Muscle of leg (tissue), 3 donors: ENCODE measurements at regions not wholly inside any gene's neighbourhood (a gene's known extent, or its start where the extent isn't known, plus 50 kb on each side); places are given as distances from the start of the nearest gene placed in this dataset.

Experiments
- DNase-seq: peaks from one replicate; pipeline ENCODE4 v3.0.0; 2013
- H3K27ac ChIP-seq: one replicate; pipeline ENCODE4 v1.5.1; 2013; ENCODE audit warnings: mild to moderate bottlenecking, low read length, control low read depth
- H3K27me3 ChIP-seq: one replicate; pipeline ENCODE4 v1.6.1; 2013; ENCODE audit warnings: low read length; ENCODE audit not compliant: control insufficient read depth, insufficient read depth
- H3K36me3 ChIP-seq: one replicate; pipeline ENCODE4 v1.6.1; 2013; ENCODE audit warnings: low read length; ENCODE audit not compliant: control insufficient read depth, insufficient read depth
- H3K4me1 ChIP-seq: one replicate; pipeline ENCODE4 v1.6.1; 2013; ENCODE audit warnings: low read length; ENCODE audit not compliant: control insufficient read depth, insufficient read depth
- H3K4me3 ChIP-seq: one replicate; pipeline ENCODE4 v1.5.1; 2013; ENCODE audit warnings: low read length, control low read depth
- H3K9me3 ChIP-seq: replicated peaks from 2 replicates; pipeline ENCODE4 v1.6.1; 2013; ENCODE audit warnings: low read depth, low read length; ENCODE audit not compliant: control insufficient read depth
- WGBS: methylation state at CpG from one replicate; pipeline ENCODE4 v1.1.5; 2013; ENCODE audit warnings: missing lambda C conversion rate; ENCODE audit not compliant: insufficient coverage; 5-methylcytosine and 5-hydroxymethylcytosine counted together

- Histone ChIP-seq H3K9me3 (no peaks in the 10 kb centered on the region), H3K36me3 (no peaks in the 10 kb centered on the region), H3K27ac (no peak overlapping the region), H3K4me3 (no peak overlapping the region), H3K27me3 (no peaks in the 10 kb centered on the region), H3K4me1 (peaks cover 2% of the 10 kb centered on the region)
- WGBS, result no CpG with 5 or more reads among the region's 2 CpGs
- DNase-seq, result peak; percentile 83
Observed at GRCh38 chr12:90245391-90245790, 536.8 kb upstream of the ATP2B1 start.

DNA sequence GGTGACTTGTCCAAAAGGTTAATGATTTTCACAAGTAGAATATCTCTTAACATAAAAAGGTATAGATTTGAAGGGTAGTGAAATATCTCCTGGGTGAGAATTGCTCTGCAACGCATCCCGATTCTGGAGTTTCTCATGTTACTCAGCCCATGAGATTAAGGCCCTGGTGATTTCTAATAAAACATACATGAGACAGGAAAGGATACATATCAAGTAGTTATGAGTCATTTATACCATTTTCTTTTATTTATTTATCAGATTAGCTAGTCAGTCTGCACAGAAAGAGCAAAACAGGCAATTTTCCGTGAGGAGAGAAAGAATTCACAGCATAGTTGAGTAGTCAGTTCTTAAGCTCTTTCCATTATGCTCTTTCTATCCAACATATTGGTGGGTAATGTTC is 535.6 kb upstream of the ATP2B1 start:
- H3K9me3 ChIP-seq, result no peaks in the 10 kb centered on the region
- no peak for DNase-seq
- no peaks in the 10 kb centered on the region for H3K27me3 ChIP-seq
- peaks cover 2% of the 10 kb centered on the region for H3K4me1 ChIP-seq
- no peak overlapping the region for H3K27ac ChIP-seq
- no peaks in the 10 kb centered on the region for H3K36me3 ChIP-seq
- WGBS, result no CpG with 5 or more reads among the region's 3 CpGs
- H3K4me3 ChIP-seq, result no peak overlapping the region

GRCh38 chr12:90243211-90243610 is 534.6 kb upstream of the ATP2B1 start:
- peaks cover 2% of the 10 kb centered on the region for H3K4me1 ChIP-seq
- WGBS, result no CpG with 5 or more reads among the region's 4 CpGs
- H3K36me3 ChIP-seq, result no peaks in the 10 kb centered on the region
- DNase-seq, result peak; percentile 29
- H3K27ac ChIP-seq, result no peak overlapping the region
- no peak overlapping the region for H3K4me3 ChIP-seq
- no peaks in the 10 kb centered on the region for H3K9me3 ChIP-seq
- H3K27me3 ChIP-seq, result no peaks in the 10 kb centered on the region

DNA sequence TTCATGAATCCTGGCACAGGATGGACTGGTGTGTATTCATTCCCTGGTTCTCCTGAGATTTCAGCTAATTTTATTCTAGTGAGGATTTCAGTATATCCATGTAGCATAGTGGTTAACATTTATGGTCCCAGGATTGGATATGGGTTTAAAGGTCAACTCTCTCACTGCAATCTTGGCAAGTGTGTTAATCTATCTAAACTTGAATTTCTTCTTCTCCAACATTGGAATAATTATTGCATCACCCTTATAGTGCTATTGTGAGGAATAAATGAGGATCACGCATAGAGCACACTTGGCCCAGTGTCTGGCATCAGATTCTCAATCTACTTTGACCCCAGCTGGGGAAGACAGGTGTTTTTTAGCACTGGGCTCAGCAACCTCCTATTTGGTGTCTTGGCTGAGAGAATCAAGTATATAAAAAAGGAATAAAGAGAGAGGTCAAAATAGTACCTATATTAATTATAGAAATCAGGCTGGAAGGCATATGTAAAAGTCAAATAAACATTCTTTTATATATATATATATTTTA is 531.2 kb upstream of the ATP2B1 start:
- WGBS, result no CpG with 5 or more reads among the region's 1 CpG
- no peak for DNase-seq
- H3K27ac ChIP-seq, result no peak overlapping the region
- no peaks in the 10 kb centered on the region for H3K36me3 ChIP-seq
- H3K9me3 ChIP-seq, result no peaks in the 10 kb centered on the region
- H3K27me3 ChIP-seq, result no peaks in the 10 kb centered on the region
- H3K4me3 ChIP-seq, result no peak overlapping the region
- no peaks in the 10 kb centered on the region for H3K4me1 ChIP-seq

GRCh38 chr12:90238663-90239271 is 530.1 kb upstream of the ATP2B1 start:
- Histone ChIP-seq H3K4me3 (no peak overlapping the region), H3K9me3 (no peaks in the 10 kb centered on the region), H3K36me3 (no peaks in the 10 kb centered on the region), H3K4me1 (no peaks in the 10 kb centered on the region), H3K27ac (no peak overlapping the region), H3K27me3 (no peaks in the 10 kb centered on the region)
- no peak for DNase-seq
- WGBS, result no CpG with 5 or more reads among the region's 2 CpGs

DNA sequence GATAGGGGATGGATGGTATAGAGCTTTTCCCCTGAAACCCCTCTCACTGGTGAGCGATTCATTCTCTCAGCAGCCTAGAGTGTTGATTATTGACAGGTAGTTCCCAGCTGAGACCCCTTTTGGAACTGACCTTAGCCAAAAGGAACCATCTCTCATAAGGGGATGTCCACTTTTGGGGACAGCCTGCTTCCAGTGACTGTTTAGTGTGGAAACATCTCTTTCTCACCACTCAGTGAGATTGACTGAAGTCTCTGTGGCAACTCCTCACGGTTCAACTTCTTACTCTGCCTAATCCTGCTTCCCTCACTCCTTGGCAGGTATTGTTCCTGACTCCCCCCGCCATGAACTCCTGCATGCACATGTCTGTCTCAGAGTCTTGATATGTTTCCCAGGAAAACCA is 529.2 kb upstream of the ATP2B1 start:
- Histone ChIP-seq H3K27ac (no peak overlapping the region), H3K4me1 (no peaks in the 10 kb centered on the region), H3K36me3 (no peaks in the 10 kb centered on the region), H3K4me3 (no peak overlapping the region), H3K9me3 (no peaks in the 10 kb centered on the region), H3K27me3 (no peaks in the 10 kb centered on the region)
- WGBS, result 17% methylated on average over 1 of the region's 3 CpGs
- no peak for DNase-seq

- Histone ChIP-seq H3K9me3 (no peaks in the 10 kb centered on the region), H3K27ac (no peak overlapping the region), H3K27me3 (no peaks in the 10 kb centered on the region), H3K36me3 (no peaks in the 10 kb centered on the region), H3K4me3 (no peak overlapping the region), H3K4me1 (no peaks in the 10 kb centered on the region)
- DNase-seq, result no peak
- WGBS, result no CpG with 5 or more reads among the region's 1 CpG
Observed at GRCh38 chr12:90235642-90236041, 527.0 kb upstream of the ATP2B1 start.

- Histone ChIP-seq H3K4me1 (no peaks in the 10 kb centered on the region), H3K27me3 (no peaks in the 10 kb centered on the region), H3K4me3 (no peak overlapping the region), H3K9me3 (no peaks in the 10 kb centered on the region), H3K36me3 (no peaks in the 10 kb centered on the region), H3K27ac (no peak overlapping the region)
- 100% methylated on average over 1 of the region's 2 CpGs for WGBS
- no peak for DNase-seq
Observed at GRCh38 chr12:90234472-90234871, 525.8 kb upstream of the ATP2B1 start.

GRCh38 chr12:90233168-90234100 is 524.8 kb upstream of the ATP2B1 start:
- H3K27ac ChIP-seq, result no peak overlapping the region
- no peak for DNase-seq
- no peaks in the 10 kb centered on the region for H3K9me3 ChIP-seq
- H3K36me3 ChIP-seq, result no peaks in the 10 kb centered on the region
- H3K4me1 ChIP-seq, result no peaks in the 10 kb centered on the region
- 100% methylated on average over 1 of the region's 6 CpGs for WGBS
- no peak overlapping the region for H3K4me3 ChIP-seq
- no peaks in the 10 kb centered on the region for H3K27me3 ChIP-seq

GRCh38 chr12:90229407-90230170 is 521.0 kb upstream of the ATP2B1 start:
- WGBS, result 17% methylated on average over 2 of the region's 8 CpGs
- Histone ChIP-seq H3K4me1 (no peaks in the 10 kb centered on the region), H3K9me3 (no peaks in the 10 kb centered on the region), H3K27me3 (no peaks in the 10 kb centered on the region), H3K27ac (no peak overlapping the region), H3K36me3 (no peaks in the 10 kb centered on the region), H3K4me3 (no peak overlapping the region)
- DNase-seq, result peak; percentile 19
